Smooth muscle cell (in vitro differentiated cells): ENCODE measurements at regions not wholly inside any gene's neighbourhood (a gene's known extent, or its start where the extent isn't known, plus 50 kb on each side); places are given as distances from the start of the nearest gene placed in this dataset.

ENCODE experiments used
- DNase-seq: peaks from one replicate; lab custom pipeline; 2025; ENCODE audit not compliant: unreplicated experiment; lab: John Stamatoyannopoulos, UW
- H2AFZ ChIP-seq: fragments of 200-600 bp; sonication (generic); 2 replicates; pipeline ENCODE4 v1.6.0; 2016; ENCODE audit warnings: antibody characterized with exemption, low read depth, mild to moderate bottlenecking
- H3F3A ChIP-seq: fragments of 200-600 bp; sonication (generic); 2 replicates; pipeline ENCODE4 v1.6.0; 2017; ENCODE audit warnings: antibody characterized with exemption, low read depth
- H3K27ac ChIP-seq: fragments of 200-600 bp; sonication (generic); 2 replicates; pipeline ENCODE4 v1.5.1; 2016; ENCODE audit warnings: low read depth, mild to moderate bottlenecking
- H3K27me3 ChIP-seq: fragments of 200-600 bp; sonication (generic); 2 replicates; pipeline ENCODE4 v1.6.1; 2016; ENCODE audit warnings: low read depth, mild to moderate bottlenecking
- H3K36me3 ChIP-seq: fragments of 200-600 bp; sonication (generic); 2 replicates; pipeline ENCODE4 v1.5.1; 2016; ENCODE audit warnings: low read depth
- H3K4me1 ChIP-seq: fragments of 200-600 bp; sonication (generic); 2 replicates; pipeline ENCODE4 v1.5.1; 2016; ENCODE audit warnings: low read depth
- H3K4me2 ChIP-seq: fragments of 200-600 bp; sonication (generic); 2 replicates; pipeline ENCODE4 v1.6.0; 2016; ENCODE audit warnings: mild to moderate bottlenecking
- H3K4me3 ChIP-seq: fragments of 200-600 bp; sonication (generic); 2 replicates; pipeline ENCODE4 v1.5.1; 2016; ENCODE audit warnings: mild to moderate bottlenecking
- H3K79me2 ChIP-seq: fragments of 200-600 bp; sonication (generic); 2 replicates; pipeline ENCODE4 v1.6.0; 2016; ENCODE audit warnings: low read depth, mild to moderate bottlenecking
- H3K9ac ChIP-seq: fragments of 200-600 bp; sonication (generic); 2 replicates; pipeline ENCODE4 v1.6.0; 2016; ENCODE audit warnings: low read depth
- H3K9me3 ChIP-seq: fragments of 200-600 bp; sonication (generic); replicated peaks from 2 replicates; pipeline ENCODE4 v1.5.1; 2016; ENCODE audit warnings: low read depth
- H4K20me1 ChIP-seq: fragments of 200-600 bp; sonication (generic); 2 replicates; pipeline ENCODE4 v1.6.0; 2016; ENCODE audit warnings: low read depth
- CTCF ChIP-seq: fragments of 200-600 bp; sonication (generic); IDR thresholded peaks from 2 replicates; pipeline ENCODE4 v1.5.1; 2017; ENCODE audit warnings: borderline replicate concordance, mild to moderate bottlenecking, antibody characterized with exemption; ENCODE audit not compliant: insufficient read depth, poor library complexity, severe bottlenecking
- WGBS: methylation state at CpG from one replicate; pipeline ENCODE4 v1.1.7; 2016; ENCODE audit warnings: low lambda C conversion rate; 5-methylcytosine and 5-hydroxymethylcytosine counted together

GRCh38 chr12:16955083-16955657, 349.2 kb upstream of the LMO3 start:
- no peaks in the 10 kb centered on the region for H3K27me3 ChIP-seq
- H4K20me1 ChIP-seq = no peaks in the 10 kb centered on the region
- no peak for TF ChIP-seq CTCF
- no peak for DNase-seq
- 37% methylated on average over 5 of the region's 5 CpGs for WGBS
- H3K79me2 ChIP-seq = no peaks in the 10 kb centered on the region
- no peak overlapping the region for H3K9ac ChIP-seq
- peak overlapping the region; percentile 22 for H3K27ac ChIP-seq
- H2AFZ ChIP-seq = no peak overlapping the region
- no peak overlapping the region for H3K4me3 ChIP-seq
- H3K4me2 ChIP-seq = peak overlapping the region; percentile 9
- no peaks in the 10 kb centered on the region for H3F3A ChIP-seq
- H3K36me3 ChIP-seq = no peaks in the 10 kb centered on the region
- H3K9me3 ChIP-seq = no peaks in the 10 kb centered on the region
- H3K4me1 ChIP-seq = peaks cover under 1% of the 10 kb centered on the region

GRCh38 chr12:16949871-16950667, 344.1 kb upstream of the LMO3 start:
- H4K20me1 ChIP-seq = no peaks in the 10 kb centered on the region
- H2AFZ ChIP-seq = peak overlapping the region; percentile 59
- DNase-seq = no peak
- no peaks in the 10 kb centered on the region for H3K9me3 ChIP-seq
- no peak overlapping the region for H3K9ac ChIP-seq
- 57% methylated on average over 6 of the region's 6 CpGs for WGBS
- H3K4me1 ChIP-seq = peaks cover 10% of the 10 kb centered on the region
- no peaks in the 10 kb centered on the region for H3K79me2 ChIP-seq
- no peak for TF ChIP-seq CTCF
- no peak overlapping the region for H3K27ac ChIP-seq
- no peaks in the 10 kb centered on the region for H3K36me3 ChIP-seq
- no peaks in the 10 kb centered on the region for H3F3A ChIP-seq
- H3K4me2 ChIP-seq = peak overlapping the region; percentile 19
- H3K27me3 ChIP-seq = no peaks in the 10 kb centered on the region
- H3K4me3 ChIP-seq = no peak overlapping the region

- H2AFZ ChIP-seq = peak overlapping the region; percentile 59
- H3K4me3 ChIP-seq = no peak overlapping the region
- H3K27me3 ChIP-seq = no peaks in the 10 kb centered on the region
- no peaks in the 10 kb centered on the region for H3K9me3 ChIP-seq
- no peaks in the 10 kb centered on the region for H4K20me1 ChIP-seq
- DNase-seq = no peak
- no peak for TF ChIP-seq CTCF
- H3K27ac ChIP-seq = no peak overlapping the region
- 56% methylated on average over 3 of the region's 3 CpGs for WGBS
- no peaks in the 10 kb centered on the region for H3K79me2 ChIP-seq
- no peaks in the 10 kb centered on the region for H3K36me3 ChIP-seq
- no peak overlapping the region for H3K9ac ChIP-seq
- no peaks in the 10 kb centered on the region for H3F3A ChIP-seq
- peak overlapping the region; percentile 19 for H3K4me2 ChIP-seq
- H3K4me1 ChIP-seq = peaks cover 10% of the 10 kb centered on the region
Observed at GRCh38 chr12:16949371-16949770, 343.4 kb upstream of the LMO3 start.

- Histone ChIP-seq H3K27ac (no peak overlapping the region), H3K4me1 (peaks cover 10% of the 10 kb centered on the region), H3K4me3 (no peak overlapping the region), H2AFZ (no peak overlapping the region), H3K27me3 (no peaks in the 10 kb centered on the region), H3F3A (no peaks in the 10 kb centered on the region), H4K20me1 (no peaks in the 10 kb centered on the region), H3K4me2 (no peak overlapping the region), H3K79me2 (no peaks in the 10 kb centered on the region), H3K36me3 (no peaks in the 10 kb centered on the region), H3K9ac (no peak overlapping the region), H3K9me3 (no peaks in the 10 kb centered on the region)
- DNase-seq = no peak
- TF ChIP-seq CTCF = no peak
Observed at GRCh38 chr12:16946704-16947103, 340.7 kb upstream of the LMO3 start.
